ENCODE measurements at regions not wholly inside any gene's neighbourhood (a gene's known extent, or its start where the extent isn't known, plus 50 kb on each side); places are given as distances from the start of the nearest gene placed in this dataset.

GRCh38 chr3:4038351-4038750, 239.1 kb downstream of the LRRN1 start:
- no peak overlapping the region for H3K4me3 ChIP-seq (ENCODE audit: low read length)
- H3K9me3 ChIP-seq (ENCODE audit: low read length), result no peaks in the 10 kb centered on the region
- H2AFZ ChIP-seq (ENCODE audit: low read depth, low read length), result no peak overlapping the region

GRCh38 chr3:4042070-4042469, 242.8 kb downstream of the LRRN1 start:
- Histone ChIP-seq H3K27me3 (ENCODE audit: insufficient read depth, low read length) (no peaks in the 10 kb centered on the region), H3K4me3 (ENCODE audit: low read length) (no peak overlapping the region), H3K4me1 (ENCODE audit: insufficient read depth, low read length) (peaks cover 11% of the 10 kb centered on the region), H2AFZ (ENCODE audit: low read depth, low read length) (no peak overlapping the region), H3K36me3 (ENCODE audit: insufficient read depth, low read length) (no peaks in the 10 kb centered on the region), H3K9me3 (ENCODE audit: low read length) (no peaks in the 10 kb centered on the region)

More at GRCh38 chr3:4038351-4038750, 239.1 kb downstream of the LRRN1 start:
- H3K4me1 ChIP-seq (ENCODE audit: insufficient read depth, low read length), result no peaks in the 10 kb centered on the region
- H3K27me3 ChIP-seq (ENCODE audit: insufficient read depth, low read length), result no peaks in the 10 kb centered on the region
- no peaks in the 10 kb centered on the region for H3K36me3 ChIP-seq (ENCODE audit: insufficient read depth, low read length)

- H3K4me1 ChIP-seq (ENCODE audit: insufficient read depth, low read length), result peaks cover 11% of the 10 kb centered on the region
- no peak overlapping the region for H2AFZ ChIP-seq (ENCODE audit: low read depth, low read length)
- no peaks in the 10 kb centered on the region for H3K9me3 ChIP-seq (ENCODE audit: low read length)
- H3K27me3 ChIP-seq (ENCODE audit: insufficient read depth, low read length), result no peaks in the 10 kb centered on the region
- H3K4me3 ChIP-seq (ENCODE audit: low read length), result no peak overlapping the region
- no peaks in the 10 kb centered on the region for H3K36me3 ChIP-seq (ENCODE audit: insufficient read depth, low read length)
Observed at GRCh38 chr3:4042869-4043268, 243.6 kb downstream of the LRRN1 start.

GRCh38 chr3:4043867-4044575, 244.8 kb downstream of the LRRN1 start:
- H3K4me3 ChIP-seq (ENCODE audit: low read length), result no peak overlapping the region
- no peaks in the 10 kb centered on the region for H3K27me3 ChIP-seq (ENCODE audit: insufficient read depth, low read length)
- H3K36me3 ChIP-seq (ENCODE audit: insufficient read depth, low read length), result no peaks in the 10 kb centered on the region
- H3K9me3 ChIP-seq (ENCODE audit: low read length), result no peaks in the 10 kb centered on the region
- H3K4me1 ChIP-seq (ENCODE audit: insufficient read depth, low read length), result peaks cover 11% of the 10 kb centered on the region
- no peak overlapping the region for H2AFZ ChIP-seq (ENCODE audit: low read depth, low read length)

GRCh38 chr3:4044619-4045018, 245.4 kb downstream of the LRRN1 start:
- Histone ChIP-seq H3K4me3 (ENCODE audit: low read length) (no peak overlapping the region), H3K27me3 (ENCODE audit: insufficient read depth, low read length) (no peaks in the 10 kb centered on the region), H3K9me3 (ENCODE audit: low read length) (no peaks in the 10 kb centered on the region), H2AFZ (ENCODE audit: low read depth, low read length) (no peak overlapping the region), H3K36me3 (ENCODE audit: insufficient read depth, low read length) (no peaks in the 10 kb centered on the region), H3K4me1 (ENCODE audit: insufficient read depth, low read length) (peaks cover 11% of the 10 kb centered on the region)

- Histone ChIP-seq H2AFZ (ENCODE audit: low read depth, low read length) (no peak overlapping the region), H3K9me3 (ENCODE audit: low read length) (no peaks in the 10 kb centered on the region), H3K27me3 (ENCODE audit: insufficient read depth, low read length) (no peaks in the 10 kb centered on the region), H3K4me3 (ENCODE audit: low read length) (no peak overlapping the region), H3K36me3 (ENCODE audit: insufficient read depth, low read length) (no peaks in the 10 kb centered on the region), H3K4me1 (ENCODE audit: insufficient read depth, low read length) (peaks cover 11% of the 10 kb centered on the region)
Observed at GRCh38 chr3:4045756-4046155, 246.5 kb downstream of the LRRN1 start.

GRCh38 chr3:4047366-4047765, 248.1 kb downstream of the LRRN1 start:
- no peak overlapping the region for H2AFZ ChIP-seq (ENCODE audit: low read depth, low read length)
- no peaks in the 10 kb centered on the region for H3K9me3 ChIP-seq (ENCODE audit: low read length)
- no peaks in the 10 kb centered on the region for H3K27me3 ChIP-seq (ENCODE audit: insufficient read depth, low read length)
- H3K4me1 ChIP-seq (ENCODE audit: insufficient read depth, low read length), result peaks cover 11% of the 10 kb centered on the region
- no peaks in the 10 kb centered on the region for H3K36me3 ChIP-seq (ENCODE audit: insufficient read depth, low read length)
- no peak overlapping the region for H3K4me3 ChIP-seq (ENCODE audit: low read length)

GRCh38 chr3:4052706-4053105, 250.5 kb upstream of the SETMAR start:
- Histone ChIP-seq H3K4me3 (ENCODE audit: low read length) (no peak overlapping the region), H2AFZ (ENCODE audit: low read depth, low read length) (no peak overlapping the region), H3K27me3 (ENCODE audit: insufficient read depth, low read length) (no peaks in the 10 kb centered on the region), H3K36me3 (ENCODE audit: insufficient read depth, low read length) (no peaks in the 10 kb centered on the region), H3K9me3 (ENCODE audit: low read length) (no peaks in the 10 kb centered on the region), H3K4me1 (ENCODE audit: insufficient read depth, low read length) (no peaks in the 10 kb centered on the region)

GRCh38 chr3:4053975-4054374, 249.2 kb upstream of the SETMAR start:
- Histone ChIP-seq H3K27me3 (ENCODE audit: insufficient read depth, low read length) (no peaks in the 10 kb centered on the region), H3K36me3 (ENCODE audit: insufficient read depth, low read length) (no peaks in the 10 kb centered on the region), H3K9me3 (ENCODE audit: low read length) (no peaks in the 10 kb centered on the region), H3K4me3 (ENCODE audit: low read length) (no peak overlapping the region), H2AFZ (ENCODE audit: low read depth, low read length) (no peak overlapping the region), H3K4me1 (ENCODE audit: insufficient read depth, low read length) (no peaks in the 10 kb centered on the region)

- H3K36me3 ChIP-seq (ENCODE audit: insufficient read depth, low read length), result no peaks in the 10 kb centered on the region
- no peak overlapping the region for H2AFZ ChIP-seq (ENCODE audit: low read depth, low read length)
- H3K4me3 ChIP-seq (ENCODE audit: low read length), result no peak overlapping the region
- H3K4me1 ChIP-seq (ENCODE audit: insufficient read depth, low read length), result peaks cover 3% of the 10 kb centered on the region
- H3K9me3 ChIP-seq (ENCODE audit: low read length), result no peaks in the 10 kb centered on the region
- H3K27me3 ChIP-seq (ENCODE audit: insufficient read depth, low read length), result no peaks in the 10 kb centered on the region
Observed at GRCh38 chr3:4060064-4060463, 243.1 kb upstream of the SETMAR start.

- H3K36me3 ChIP-seq (ENCODE audit: insufficient read depth, low read length), result no peaks in the 10 kb centered on the region
- H2AFZ ChIP-seq (ENCODE audit: low read depth, low read length), result no peak overlapping the region
- no peaks in the 10 kb centered on the region for H3K27me3 ChIP-seq (ENCODE audit: insufficient read depth, low read length)
- H3K4me3 ChIP-seq (ENCODE audit: low read length), result no peak overlapping the region
- H3K4me1 ChIP-seq (ENCODE audit: insufficient read depth, low read length), result peaks cover 3% of the 10 kb centered on the region
- H3K9me3 ChIP-seq (ENCODE audit: low read length), result no peaks in the 10 kb centered on the region
Observed at GRCh38 chr3:4060603-4061002, 242.6 kb upstream of the SETMAR start.

- no peaks in the 10 kb centered on the region for H3K36me3 ChIP-seq (ENCODE audit: insufficient read depth, low read length)
- peaks cover 3% of the 10 kb centered on the region for H3K4me1 ChIP-seq (ENCODE audit: insufficient read depth, low read length)
- no peaks in the 10 kb centered on the region for H3K9me3 ChIP-seq (ENCODE audit: low read length)
- no peak overlapping the region for H3K4me3 ChIP-seq (ENCODE audit: low read length)
- no peak overlapping the region for H2AFZ ChIP-seq (ENCODE audit: low read depth, low read length)
- no peaks in the 10 kb centered on the region for H3K27me3 ChIP-seq (ENCODE audit: insufficient read depth, low read length)
Observed at GRCh38 chr3:4061195-4061594, 242.0 kb upstream of the SETMAR start.

- H3K4me1 ChIP-seq (ENCODE audit: insufficient read depth, low read length), result peaks cover 3% of the 10 kb centered on the region
- H3K9me3 ChIP-seq (ENCODE audit: low read length), result no peaks in the 10 kb centered on the region
- no peak overlapping the region for H3K4me3 ChIP-seq (ENCODE audit: low read length)
- H2AFZ ChIP-seq (ENCODE audit: low read depth, low read length), result no peak overlapping the region
- no peaks in the 10 kb centered on the region for H3K27me3 ChIP-seq (ENCODE audit: insufficient read depth, low read length)
- H3K36me3 ChIP-seq (ENCODE audit: insufficient read depth, low read length), result no peaks in the 10 kb centered on the region
Observed at GRCh38 chr3:4061783-4062360, 241.3 kb upstream of the SETMAR start.

- Histone ChIP-seq H3K36me3 (ENCODE audit: insufficient read depth, low read length) (no peaks in the 10 kb centered on the region), H3K27me3 (ENCODE audit: insufficient read depth, low read length) (no peaks in the 10 kb centered on the region), H3K4me1 (ENCODE audit: insufficient read depth, low read length) (peaks cover 3% of the 10 kb centered on the region), H3K9me3 (ENCODE audit: low read length) (no peaks in the 10 kb centered on the region), H3K4me3 (ENCODE audit: low read length) (no peak overlapping the region), H2AFZ (ENCODE audit: low read depth, low read length) (no peak overlapping the region)
Observed at GRCh38 chr3:4062621-4063020, 240.5 kb upstream of the SETMAR start.
